GM19452 (cell line): ENCODE measurements at regions not wholly inside any gene's neighbourhood (a gene's known extent, or its start where the extent isn't known, plus 50 kb on each side); places are given as distances from the start of the nearest gene placed in this dataset.

Experiments
- ATAC-seq: cut with Tn5 transposase; IDR thresholded peaks from one replicate; pipeline ENCODE4 v1.9.1; 2021; ENCODE audit not compliant: unreplicated experiment

DNA sequence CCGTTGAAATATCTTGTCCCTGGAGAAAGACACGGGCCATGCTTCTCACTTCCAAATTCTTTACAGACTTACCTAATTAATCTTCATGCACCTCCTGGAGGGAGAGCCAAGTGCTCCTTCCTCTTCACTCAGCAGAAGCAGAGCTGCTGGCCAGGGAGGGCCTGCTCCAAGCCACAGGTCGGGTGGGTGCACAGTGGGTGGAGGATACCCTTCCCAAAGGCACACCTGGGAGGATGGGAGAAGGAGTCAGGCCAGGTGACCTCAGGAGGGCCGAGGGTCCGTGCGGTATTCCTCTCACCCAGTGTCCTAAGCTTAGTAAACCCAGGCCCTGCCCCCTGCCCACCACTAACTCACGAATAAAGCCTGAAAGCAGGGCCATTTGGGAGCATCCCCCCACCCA lies 171.3 kb upstream of the RPL38 start:
- no peak for ATAC-seq

DNA sequence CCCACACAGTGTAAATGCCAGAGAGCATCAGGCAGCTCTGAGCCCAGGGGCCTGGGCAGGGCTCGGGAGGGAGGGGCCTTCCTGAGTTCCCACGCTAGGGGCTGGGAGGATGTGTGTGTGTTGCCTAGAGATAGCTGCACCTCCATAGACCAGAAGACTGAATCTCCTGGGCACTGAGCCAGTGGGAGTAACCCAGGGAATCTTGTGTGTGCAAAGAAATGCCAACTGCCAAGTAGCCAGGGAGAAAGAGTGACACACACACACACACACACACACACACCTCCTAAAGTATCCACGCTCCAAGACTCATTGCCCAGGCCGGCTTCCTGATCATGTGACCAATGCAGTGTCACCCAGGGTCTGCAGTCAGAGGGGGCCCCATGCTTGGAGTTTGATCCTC lies 166.2 kb upstream of the RPL38 start:
- ATAC-seq, result no peak

- ATAC-seq, result no peak
Measured at GRCh38 chr17:74040291-74040690, 163.2 kb upstream of the RPL38 start.

DNA sequence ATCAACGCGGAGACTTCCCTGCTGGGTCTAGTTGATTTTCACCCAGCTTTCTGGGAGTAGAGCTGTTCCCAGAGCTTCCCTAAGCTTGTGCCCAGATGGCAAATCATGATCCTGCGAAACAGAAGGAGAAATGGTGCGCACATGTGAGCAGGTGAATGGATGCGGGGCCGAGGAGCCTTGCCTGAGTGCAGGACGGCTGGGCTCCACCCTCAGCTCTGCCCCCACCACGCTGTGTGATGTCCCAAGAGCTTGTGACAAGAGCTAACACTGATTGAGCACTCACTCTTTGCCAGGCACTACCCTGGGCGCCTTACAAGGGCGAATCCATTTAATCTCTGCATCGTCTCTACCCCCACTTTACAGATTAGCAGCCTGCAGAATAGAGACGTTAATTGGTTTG lies 162.7 kb upstream of the RPL38 start:
- no peak for ATAC-seq

DNA sequence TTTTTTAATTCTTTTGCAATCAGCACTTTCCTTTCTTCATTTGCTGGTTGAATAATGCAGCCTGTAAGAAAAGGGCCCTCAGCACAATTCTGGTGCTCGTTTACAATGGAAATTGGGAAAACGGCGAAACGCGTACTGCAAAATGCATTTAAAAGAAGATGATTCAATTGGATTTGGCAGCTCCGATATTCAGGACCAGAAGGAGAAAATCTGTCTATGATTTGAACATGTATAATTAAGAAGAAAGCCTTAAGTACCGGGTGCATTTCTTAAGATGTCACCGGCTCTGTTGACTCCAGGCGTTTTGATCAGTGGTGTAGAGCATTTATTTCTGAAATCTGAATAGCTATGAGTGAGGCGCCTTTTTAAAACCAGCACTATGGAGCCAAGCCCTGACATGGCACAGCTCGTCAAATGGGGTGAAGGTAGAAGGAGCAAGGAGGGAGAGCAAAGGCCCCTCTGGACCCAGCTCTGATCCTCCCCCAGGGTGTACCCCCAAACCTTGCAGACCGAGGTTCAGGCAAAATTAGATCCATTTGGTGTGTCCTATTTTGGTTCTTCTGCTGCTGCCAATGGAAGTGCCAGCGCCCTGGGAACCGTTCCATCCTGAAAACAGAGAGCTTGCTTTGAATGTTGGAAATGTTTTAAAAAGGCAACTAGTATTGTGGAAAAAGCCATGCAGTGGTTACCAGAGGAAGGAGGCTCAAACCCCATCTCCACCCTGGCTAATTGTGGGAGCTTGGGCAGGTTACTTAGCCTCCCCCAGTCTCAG lies 161.4 kb upstream of the RPL38 start:
- no peak for ATAC-seq

- ATAC-seq, result no peak
Measured at GRCh38 chr17:74042744-74043486, 160.6 kb upstream of the RPL38 start.

DNA sequence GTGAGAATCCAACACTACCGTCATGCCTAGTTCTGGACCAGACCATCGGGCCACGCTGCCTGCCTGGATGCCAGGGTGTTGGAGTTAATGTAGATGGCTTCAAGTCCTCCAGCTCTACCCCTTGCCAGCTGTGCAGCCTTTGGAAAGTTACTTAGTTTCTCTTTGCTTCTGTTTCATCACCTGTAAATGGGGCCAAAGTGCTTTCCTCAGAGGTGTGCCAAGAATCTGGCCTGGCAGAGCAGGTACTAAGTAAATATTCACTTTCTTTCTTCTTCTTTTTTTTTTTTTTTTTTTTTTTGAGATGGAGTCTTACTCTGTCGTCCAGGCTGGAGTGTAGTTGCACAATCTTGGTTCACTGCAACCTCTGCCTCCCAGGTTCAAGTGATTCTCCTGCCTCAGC lies 159.5 kb upstream of the RPL38 start:
- no peak for ATAC-seq

DNA sequence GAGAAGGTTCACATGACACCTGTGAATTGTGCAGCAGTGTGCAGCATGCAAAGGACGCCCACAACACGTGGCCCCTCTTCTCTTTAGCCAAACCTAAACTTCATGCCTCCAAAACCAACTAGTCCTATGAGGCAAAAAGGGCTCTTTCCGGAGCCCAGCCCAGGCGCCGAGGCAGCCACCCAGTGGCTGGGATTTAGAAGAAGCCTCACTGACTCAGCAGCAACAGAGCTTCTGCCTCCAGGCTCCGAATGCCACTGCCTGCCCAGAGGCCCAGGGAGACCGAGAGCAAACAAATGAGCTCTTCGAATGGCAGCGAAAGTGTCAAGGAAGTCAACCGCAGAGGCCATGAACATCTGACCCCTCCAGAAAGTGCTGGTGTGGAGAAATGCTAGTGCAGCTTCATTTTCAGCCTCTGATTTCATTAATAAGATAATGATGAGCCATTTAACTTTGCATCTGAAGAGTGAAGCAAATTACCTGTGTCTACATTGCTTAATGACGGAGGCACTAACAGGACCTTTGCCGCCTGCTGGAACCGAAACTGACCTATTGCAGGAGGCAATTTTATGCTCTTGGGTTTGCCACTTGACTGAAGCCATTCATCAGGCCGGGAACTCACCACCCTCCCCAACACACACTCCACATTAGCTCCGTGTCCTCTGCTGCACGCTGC lies 157.7 kb upstream of the RPL38 start:
- no peak for ATAC-seq

- ATAC-seq, result no peak
Measured at GRCh38 chr17:74049167-74049966, 154.1 kb upstream of the RPL38 start.

GRCh38 chr17:74049967-74050458 lies 153.5 kb upstream of the RPL38 start:
- no peak for ATAC-seq

DNA sequence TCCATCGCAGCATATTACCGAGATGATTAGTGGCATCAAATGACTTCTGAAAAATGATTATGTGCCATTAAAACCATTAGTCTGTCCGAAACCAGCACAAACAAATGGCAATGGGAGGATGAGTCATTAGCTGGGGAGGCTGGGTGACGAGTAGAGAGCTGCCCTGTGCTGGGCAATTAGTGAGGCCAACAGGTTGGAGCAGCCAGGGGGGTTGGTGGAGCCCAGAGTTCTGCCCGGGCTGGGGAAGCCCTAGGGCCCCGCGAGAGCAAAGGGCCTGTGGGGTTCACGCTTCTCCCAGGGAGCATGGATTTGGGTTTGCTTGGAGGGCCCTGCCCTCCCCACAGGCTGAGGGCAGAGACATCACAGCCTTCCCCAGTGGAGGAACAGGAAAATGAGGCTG lies 152.1 kb upstream of the RPL38 start:
- ATAC-seq, result no peak

DNA sequence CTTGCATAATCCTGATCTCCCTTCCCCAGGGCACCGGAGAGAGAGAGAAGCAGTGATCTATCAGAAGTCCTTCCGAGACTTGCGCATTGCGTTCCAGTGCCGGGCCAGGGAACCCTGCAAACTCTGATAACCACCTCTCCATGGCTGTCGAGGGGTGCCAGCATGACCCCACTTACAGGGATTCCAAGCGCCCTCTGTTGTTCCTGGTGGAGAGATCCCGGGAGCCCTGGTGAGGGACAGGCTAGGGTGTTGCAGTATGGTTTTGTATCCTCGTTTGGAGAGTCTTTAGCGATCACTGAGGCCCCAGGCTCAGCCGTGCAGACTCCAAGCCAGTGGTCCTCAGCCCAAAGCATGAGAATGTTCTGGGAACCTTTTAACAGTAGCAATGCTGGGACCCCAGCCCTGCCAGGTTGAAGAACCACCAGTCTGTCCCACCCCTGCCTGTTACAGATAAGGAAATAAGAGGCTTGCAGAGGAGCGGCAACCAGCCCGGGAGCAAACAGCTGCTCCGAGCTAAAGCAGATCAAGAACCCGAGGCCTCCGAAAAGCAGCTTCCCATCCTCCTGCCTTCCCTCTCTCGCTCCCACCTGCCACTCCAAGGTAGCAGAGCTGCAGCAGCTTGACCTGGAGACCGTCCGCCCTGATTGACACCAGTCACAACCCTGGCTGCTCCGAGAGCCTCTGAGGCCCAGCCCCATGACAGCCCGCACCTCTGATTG lies 150.3 kb upstream of the RPL38 start:
- no peak for ATAC-seq

- no peak for ATAC-seq
Measured at GRCh38 chr17:74053712-74054078, 149.8 kb upstream of the RPL38 start.

GRCh38 chr17:74054249-74054648 lies 149.2 kb upstream of the RPL38 start:
- no peak for ATAC-seq

DNA sequence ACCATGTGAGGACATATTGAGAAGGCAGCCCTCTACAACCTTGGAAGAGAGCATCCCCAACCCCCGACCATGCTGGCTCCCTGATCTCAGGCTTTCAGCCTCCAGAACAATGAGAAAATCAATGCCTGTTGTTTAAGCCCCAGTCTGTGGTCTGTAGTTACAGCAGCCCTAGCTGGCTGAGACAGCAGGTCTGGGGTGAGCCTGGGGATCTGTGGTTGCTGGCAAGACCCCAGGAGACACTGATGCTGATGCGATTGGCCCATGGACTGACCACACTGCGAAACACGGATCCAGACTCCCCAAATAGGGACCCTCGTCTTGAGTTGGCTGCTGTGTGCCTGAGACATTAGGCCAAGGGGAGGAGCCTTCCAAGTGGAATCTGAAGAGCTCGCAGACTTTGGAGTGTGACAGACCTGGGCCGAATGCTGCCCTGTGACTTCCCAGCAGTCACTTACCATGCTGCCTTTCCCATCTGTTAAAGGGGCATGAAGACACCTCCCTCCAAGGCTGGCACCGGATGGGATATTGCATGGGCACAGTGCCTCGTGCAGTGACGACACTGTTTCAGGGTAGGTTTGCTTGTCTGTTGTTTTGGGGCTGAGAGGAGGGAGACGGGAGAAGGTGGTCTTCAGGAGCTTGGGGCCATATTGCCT lies 147.8 kb upstream of the RPL38 start:
- no peak for ATAC-seq

DNA sequence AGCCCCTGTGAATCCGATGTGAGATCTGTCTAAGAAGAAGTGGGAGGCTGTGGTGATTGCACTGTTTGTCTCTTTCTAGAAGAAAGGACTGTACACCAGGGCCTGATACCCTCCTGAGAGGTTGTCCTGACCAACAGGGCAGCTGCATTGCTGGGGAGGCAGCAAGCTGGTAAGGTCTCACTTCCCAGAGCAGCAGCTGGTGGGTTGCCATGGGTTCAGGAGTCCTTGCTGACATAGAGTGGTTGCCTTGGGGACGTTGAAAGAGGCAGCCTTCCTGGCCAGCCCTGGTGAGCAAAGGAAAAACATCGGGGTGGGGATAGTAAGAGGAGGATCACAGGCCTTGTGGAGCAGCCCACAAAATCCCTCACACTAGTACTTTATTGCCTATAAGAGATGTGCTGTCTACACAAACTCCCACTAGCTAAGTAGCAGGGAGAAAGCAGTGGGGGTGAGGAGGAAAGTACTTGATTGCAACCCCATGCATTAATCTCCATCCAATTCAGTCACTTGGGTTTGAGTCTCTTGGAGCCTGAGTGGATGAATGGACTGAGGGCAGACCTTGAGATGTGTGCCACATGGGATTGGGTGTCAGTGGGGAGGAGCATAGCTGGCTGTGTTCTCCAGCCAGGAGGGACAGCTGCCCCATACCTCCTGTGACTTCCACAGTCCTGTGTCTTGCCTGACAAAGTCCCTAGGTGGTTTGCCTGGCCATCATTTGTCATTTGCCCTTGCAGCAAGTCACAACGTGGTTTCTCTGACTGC lies 143.8 kb upstream of the RPL38 start:
- ATAC-seq, result no peak

DNA sequence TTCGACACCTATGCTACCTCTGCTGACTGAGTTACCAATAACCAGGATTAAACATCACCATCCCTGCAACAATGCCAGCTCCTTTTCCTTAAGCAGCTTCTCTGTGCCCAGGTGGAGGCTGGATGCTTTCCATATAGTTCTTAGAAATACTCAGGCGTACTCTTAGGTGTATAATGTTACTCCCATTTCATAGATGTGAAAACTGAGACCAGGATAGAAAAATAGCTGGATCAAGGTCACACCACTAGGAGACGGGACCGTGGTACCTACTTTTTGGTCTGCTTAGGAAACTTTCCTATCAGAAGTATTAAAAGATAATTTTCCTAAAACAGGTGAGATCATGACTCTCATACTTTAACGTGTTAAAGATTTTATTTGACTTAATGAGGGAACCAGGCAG lies 141.7 kb upstream of the RPL38 start:
- ATAC-seq, result no peak

GRCh38 chr17:74062234-74062633 lies 141.2 kb upstream of the RPL38 start:
- ATAC-seq, result no peak

GRCh38 chr17:74063439-74063838 lies 140.0 kb upstream of the RPL38 start:
- ATAC-seq, result no peak
